GM13976 (cell line): ENCODE measurements at regions not wholly inside any gene's neighbourhood (a gene's known extent, or its start where the extent isn't known, plus 50 kb on each side); places are given as distances from the start of the nearest gene placed in this dataset.

Experiments
- DNase-seq: peaks from one replicate; pipeline ENCODE4 v3.0.0; 2012; ENCODE audit warnings: low spot score
- CTCF ChIP-seq: IDR thresholded peaks from 2 replicates; pipeline ENCODE4 v1.5.1; 2012; ENCODE audit warnings: borderline replicate concordance, mild to moderate bottlenecking; ENCODE audit not compliant: insufficient read depth; ENCODE audit errors: extremely low read depth, missing control alignments, control extremely low read depth
- in situ Hi-C: fragments of 300-500 bp; cut with MboI; formaldehyde crosslinking; loops from one replicate; pipeline ENCODE4 v1.12.0; 2022; ENCODE audit warnings: low sequenced_read_pairs, mixed read lengths, inconsistent platforms; ENCODE audit not compliant: unreplicated experiment

- in situ Hi-C loops = no loop called here
- no peak for DNase-seq
- no peak for TF ChIP-seq CTCF
Measured at GRCh38 chr18:41899535-41899934, 55.5 kb upstream of the PIK3C3 start.

- no peak for TF ChIP-seq CTCF
- in situ Hi-C loops = no loop called here
Measured at GRCh38 chr18:41893432-41893831, 61.6 kb upstream of the PIK3C3 start.

GRCh38 chr18:41887100-41887499 is 67.9 kb upstream of the PIK3C3 start:
- in situ Hi-C loops = no loop called here
- DNase-seq = no peak
- TF ChIP-seq CTCF = no peak

More at GRCh38 chr18:41893432-41893831, 61.6 kb upstream of the PIK3C3 start:
- DNase-seq = no peak

- no peak for DNase-seq
- in situ Hi-C loops = no loop called here
- no peak for TF ChIP-seq CTCF
Measured at GRCh38 chr18:41886126-41886807, 68.8 kb upstream of the PIK3C3 start.

- in situ Hi-C loops = no loop called here
- no peak for DNase-seq
Measured at GRCh38 chr18:41881285-41881684, 73.7 kb upstream of the PIK3C3 start.

GRCh38 chr18:41879256-41879655 is 75.8 kb upstream of the PIK3C3 start:
- TF ChIP-seq CTCF = no peak
- no peak for DNase-seq
- in situ Hi-C loops = no loop called here

More at GRCh38 chr18:41881285-41881684, 73.7 kb upstream of the PIK3C3 start:
- TF ChIP-seq CTCF = no peak
